ENCODE measurements at regions not wholly inside any gene's neighbourhood (a gene's known extent, or its start where the extent isn't known, plus 50 kb on each side); places are given as distances from the start of the nearest gene placed in this dataset.
A peak's percentile ranks its signal among the peaks of the same experiment; 100 is the strongest.
"Not testable (repeated sequence)": the region's sequence is repeated elsewhere in the genome, so short reads cannot be mapped to it uniquely, and the experiment has no call there.

GRCh38 chr2:94576486-94576885, 294.7 kb upstream of the TEKT4 start:
- Histone ChIP-seq H3K4me1 (peaks cover 8 to 22% (median 17%) of the 10 kb centered on the region in 10 experiments), H3K27ac (peak overlapping the region in 3 of 11 experiments; percentile 33 to 47 (median 45); a peak in 4 of 22 replicates), H3K4me2 (peak overlapping the region; percentile 27 to 73 (median 60))
- not testable (repeated sequence) for H3K9me3 ChIP-seq (replicated peaks in 1 of 11); H4K20me1 ChIP-seq; H3K9ac ChIP-seq; H3K4me3 ChIP-seq; H3K27me3 ChIP-seq; H3K36me3 ChIP-seq

- H3K9me3 ChIP-seq (replicated peaks in 1 of 11); H3K27me3 ChIP-seq; H3K9ac ChIP-seq; H3K4me3 ChIP-seq; H4K20me1 ChIP-seq; H3K27ac ChIP-seq; H3K36me3 ChIP-seq: not testable (repeated sequence)
- Histone ChIP-seq H3K4me1 (peaks cover 8 to 22% (median 17%) of the 10 kb centered on the region in 10 experiments), H3K4me2 (peak overlapping the region; percentile 37 to 73 (median 60); a peak in 21 of 22 replicates)
These were observed 294.1 kb upstream of the TEKT4 start for GRCh38 chr2:94577160-94577559.

GRCh38 chr2:94579221-94579620, 292.0 kb upstream of the TEKT4 start:
- not testable (repeated sequence) for H3K4me2 ChIP-seq; H3K27me3 ChIP-seq; H3K4me3 ChIP-seq; H3K9ac ChIP-seq; H3K9me3 ChIP-seq (replicated peaks in 1 of 11); H4K20me1 ChIP-seq; H3K36me3 ChIP-seq; H3K27ac ChIP-seq
- peaks cover 8 to 22% (median 17%) of the 10 kb centered on the region in 10 experiments for H3K4me1 ChIP-seq

DNA sequence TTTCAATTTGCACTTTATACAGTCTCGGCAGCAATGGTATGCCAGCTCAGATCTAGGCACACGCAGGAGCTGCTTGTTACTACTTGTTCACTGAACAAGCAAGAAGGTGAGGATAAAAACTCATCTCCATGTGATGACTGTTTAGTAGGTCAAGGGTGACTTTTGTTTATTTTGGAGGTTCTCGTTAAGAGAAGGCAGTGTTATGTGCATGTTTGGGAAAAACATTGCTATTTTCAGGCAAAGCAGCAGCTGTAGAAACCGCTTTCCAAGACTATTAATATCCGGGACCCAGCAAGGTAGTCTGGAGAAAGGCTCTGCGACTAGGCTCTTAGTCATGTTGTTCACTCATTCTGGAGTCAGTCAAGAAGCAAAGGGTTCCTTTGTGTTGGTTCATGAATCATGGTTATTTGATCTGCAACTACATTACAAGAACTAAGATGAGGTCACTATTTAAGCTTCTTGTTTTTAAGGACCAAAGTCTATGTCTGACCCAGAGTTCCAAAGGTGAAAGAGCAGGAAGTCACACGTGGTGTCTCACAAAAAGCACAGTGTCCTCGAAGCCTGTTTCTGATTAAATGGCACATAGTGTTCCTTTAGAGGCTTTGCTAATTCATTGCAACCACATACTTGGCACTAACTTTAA, 288.0 kb upstream of the TEKT4 start:
- H3K9me3 ChIP-seq (replicated peaks in 1 of 11); H3K4me1 ChIP-seq; H3K27me3 ChIP-seq; H3K9ac ChIP-seq; H3K36me3 ChIP-seq; H3K27ac ChIP-seq; H3K4me3 ChIP-seq; H4K20me1 ChIP-seq; H3K4me2 ChIP-seq: not testable (repeated sequence)

- not testable (repeated sequence) for H3K4me1 ChIP-seq; H3K36me3 ChIP-seq; H3K4me2 ChIP-seq; H3K4me3 ChIP-seq; H3K27me3 ChIP-seq; H3K9me3 ChIP-seq (replicated peaks in 1 of 11); H3K27ac ChIP-seq; H4K20me1 ChIP-seq; H3K9ac ChIP-seq
These were observed 286.7 kb upstream of the TEKT4 start for GRCh38 chr2:94584569-94584968.

GRCh38 chr2:94586032-94586982, 284.9 kb upstream of the TEKT4 start:
- H3K9ac ChIP-seq, H4K20me1 ChIP-seq, H3K27me3 ChIP-seq: not testable (repeated sequence)

GRCh38 chr2:94587042-94587441, 284.2 kb upstream of the TEKT4 start:
- H3K4me2 ChIP-seq = not testable (repeated sequence)

More at GRCh38 chr2:94586032-94586982, 284.9 kb upstream of the TEKT4 start:
- peak overlapping the region in 1 of 11 experiments; percentile 37; a peak in 1 of 22 replicates for H3K4me2 ChIP-seq
- not testable (repeated sequence) for H3K27ac ChIP-seq; H3K9me3 ChIP-seq (replicated peaks in 1 of 11); H3K36me3 ChIP-seq; H3K4me1 ChIP-seq; H3K4me3 ChIP-seq

DNA sequence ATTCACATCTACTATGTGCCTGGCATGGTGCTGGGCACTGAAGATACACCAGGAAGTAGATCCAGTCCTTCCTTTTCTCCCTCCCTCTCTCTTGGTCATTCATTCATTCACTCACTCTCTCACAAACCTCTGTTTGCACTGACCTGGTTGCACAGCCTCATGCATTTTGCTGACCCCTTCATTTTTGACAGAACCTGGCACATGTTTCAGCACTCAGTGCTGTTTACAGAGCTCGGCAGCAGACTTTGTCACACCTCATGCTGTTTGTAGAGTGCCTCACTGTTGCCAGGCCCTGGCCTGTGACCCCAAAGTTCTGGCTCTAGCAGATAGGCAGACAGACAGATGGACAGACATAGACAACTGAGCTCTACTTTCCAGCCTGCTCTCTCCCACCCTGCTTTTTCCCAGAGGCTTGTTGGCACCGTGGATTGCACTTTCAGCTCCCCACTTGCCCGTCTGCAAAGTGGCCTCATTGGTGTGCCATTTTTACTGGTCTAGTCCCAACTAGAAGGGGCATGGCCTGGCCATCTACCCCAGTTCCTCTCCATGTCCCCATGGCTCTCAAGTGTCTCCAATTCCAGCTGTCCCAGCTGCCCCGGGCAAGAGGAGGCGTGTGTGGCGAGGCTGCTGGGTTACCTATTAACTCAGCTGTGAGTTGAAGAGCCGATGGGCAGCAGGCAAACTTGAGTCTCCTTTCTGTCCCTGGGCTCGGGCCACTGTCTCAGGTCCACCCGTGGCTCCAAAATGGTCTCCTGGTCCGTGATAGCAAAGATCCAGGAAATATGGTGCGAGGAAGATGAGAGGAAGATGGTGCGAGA, 277.0 kb upstream of the TEKT4 start:
- H3K27me3 ChIP-seq = not testable (repeated sequence)

More at GRCh38 chr2:94587042-94587441, 284.2 kb upstream of the TEKT4 start:
- not testable (repeated sequence) for H3K9ac ChIP-seq; H3K4me1 ChIP-seq; H3K27ac ChIP-seq; H3K4me3 ChIP-seq; H4K20me1 ChIP-seq; H3K27me3 ChIP-seq; H3K36me3 ChIP-seq; H3K9me3 ChIP-seq (replicated peaks in 1 of 11)

GRCh38 chr2:94595956-94596355, 275.3 kb upstream of the TEKT4 start:
- not testable (repeated sequence) for H3K27me3 ChIP-seq; H3K9me3 ChIP-seq (replicated peaks in 1 of 11); H3K4me1 ChIP-seq

More for the DNA sequence above, 277.0 kb upstream of the TEKT4 start:
- not testable (repeated sequence) for H3K4me1 ChIP-seq; H3K36me3 ChIP-seq; H3K4me2 ChIP-seq; H3K27ac ChIP-seq; H4K20me1 ChIP-seq; H3K9ac ChIP-seq; H3K9me3 ChIP-seq (replicated peaks in 1 of 11); H3K4me3 ChIP-seq

GRCh38 chr2:94598075-94598713, 273.0 kb upstream of the TEKT4 start:
- not testable (repeated sequence) for H3K4me3 ChIP-seq, H3K4me1 ChIP-seq

More at GRCh38 chr2:94595956-94596355, 275.3 kb upstream of the TEKT4 start:
- H3K27ac ChIP-seq, H3K4me3 ChIP-seq, H4K20me1 ChIP-seq, H3K36me3 ChIP-seq, H3K9ac ChIP-seq, H3K4me2 ChIP-seq: not testable (repeated sequence)

DNA sequence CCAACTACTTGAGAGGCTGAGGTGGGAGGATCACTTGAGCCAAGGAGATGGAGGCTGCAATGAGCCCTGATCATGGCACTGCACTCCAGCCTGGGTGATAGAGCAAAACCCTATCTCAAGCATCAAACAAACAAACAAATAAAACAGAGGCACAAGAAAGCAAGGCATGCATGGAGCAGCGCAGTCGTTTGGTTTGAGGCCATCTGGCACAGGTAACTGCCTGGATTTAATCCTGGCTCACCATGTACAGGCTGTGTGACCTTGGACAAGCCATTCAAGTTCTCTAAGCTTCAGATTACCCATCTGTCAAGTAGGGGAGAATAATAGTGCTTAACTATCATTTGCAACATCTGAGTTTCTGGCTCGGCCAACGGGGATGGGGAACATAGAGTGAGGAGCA, 270.3 kb upstream of the TEKT4 start:
- H3K27me3 ChIP-seq; H3K4me3 ChIP-seq; H3K27ac ChIP-seq; H3K9me3 ChIP-seq (replicated peaks in 1 of 11); H3K36me3 ChIP-seq; H3K9ac ChIP-seq; H4K20me1 ChIP-seq; H3K4me2 ChIP-seq; H3K4me1 ChIP-seq: not testable (repeated sequence)

More at GRCh38 chr2:94598075-94598713, 273.0 kb upstream of the TEKT4 start:
- H3K4me2 ChIP-seq; H3K36me3 ChIP-seq; H3K27ac ChIP-seq; H3K9me3 ChIP-seq (replicated peaks in 1 of 11); H3K9ac ChIP-seq; H4K20me1 ChIP-seq; H3K27me3 ChIP-seq: not testable (repeated sequence)

All from BLaER1 treated with 17β-estradiol and CSF1 and Interleukin-3, amounts not matched to agents 10 nM and 100 nM (cell line).